Muscle layer of duodenum (tissue), 2 donors: ENCODE measurements at regions not wholly inside any gene's neighbourhood (a gene's known extent, or its start where the extent isn't known, plus 50 kb on each side); places are given as distances from the start of the nearest gene placed in this dataset.

Experiments used
- H3K27ac ChIP-seq: one replicate; pipeline ENCODE4 v1.7.0; 2013; ENCODE audit warnings: mild to moderate bottlenecking, low read length
- H3K27me3 ChIP-seq: one replicate; pipeline ENCODE4 v1.7.0; 2013; ENCODE audit warnings: low read depth, mild to moderate bottlenecking, control low read depth, low read length
- H3K36me3 ChIP-seq, 2 donors: one replicate each; pipeline ENCODE4 v1.7.0; 2013; ENCODE audit warnings: low read length in 2 of 2, control low read depth in 1 of 2, mild to moderate bottlenecking in 1 of 2; ENCODE audit not compliant: insufficient read depth in 2 of 2, control insufficient read depth in 1 of 2
- H3K4me1 ChIP-seq, 2 donors: one replicate each; pipeline ENCODE4 v1.7.0; 2013; ENCODE audit warnings: low read length in 2 of 2, mild to moderate bottlenecking in 2 of 2, control low read depth in 1 of 2, moderate library complexity in 1 of 2; ENCODE audit not compliant: insufficient read depth in 2 of 2, control insufficient read depth in 1 of 2
- H3K4me3 ChIP-seq, 2 donors: one replicate each; pipeline ENCODE4 v1.7.0; 2013; ENCODE audit warnings: low read length in 2 of 2, low read depth in 1 of 2, mild to moderate bottlenecking in 1 of 2
- H3K9me3 ChIP-seq, 2 donors: one replicate each; pipeline ENCODE4 v1.7.0; 2013; ENCODE audit warnings: low read length in 2 of 2, control low read depth in 1 of 2, mild to moderate bottlenecking in 1 of 2; ENCODE audit not compliant: control insufficient read depth in 1 of 2
- donor health status: healthy.

DNA sequence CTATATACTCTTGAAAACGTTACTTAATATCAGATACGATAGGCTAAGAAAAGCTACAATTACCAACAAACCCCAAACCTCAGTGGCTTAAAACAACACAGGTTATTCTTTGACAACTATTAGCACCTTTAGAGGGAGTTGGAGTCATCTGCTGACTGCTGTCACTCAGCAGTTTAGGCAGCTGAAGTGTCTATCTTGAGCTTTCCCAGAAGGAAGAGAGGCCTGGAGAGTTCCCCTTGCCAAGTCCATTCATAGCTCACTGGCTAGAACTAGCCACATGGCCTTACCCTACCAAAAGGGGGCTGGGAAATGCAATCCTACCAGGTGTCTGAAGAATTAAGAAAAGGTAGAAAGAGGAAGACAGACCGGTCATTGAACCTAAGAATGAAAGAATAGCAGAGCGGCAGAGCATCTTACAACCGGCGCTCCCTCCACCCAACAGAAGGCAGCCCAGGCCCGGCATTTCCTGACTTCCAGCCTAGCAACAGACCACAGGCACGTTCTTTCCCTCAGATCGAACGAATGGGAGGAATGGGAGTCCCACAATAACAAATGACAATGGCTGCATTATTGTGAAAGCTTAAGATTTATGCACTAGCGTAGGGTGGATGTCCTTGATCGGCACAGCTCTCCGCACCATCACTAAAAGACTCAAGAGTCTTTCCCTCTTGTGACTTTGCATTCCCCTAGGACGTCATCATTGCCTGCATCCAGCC lies 211.2 kb upstream of the CTAGE1 start:
- Histone ChIP-seq H3K4me1 (no peaks in the 10 kb centered on the region), H3K36me3 (no peaks in the 10 kb centered on the region), H3K27ac (no peak overlapping the region), H3K9me3 (peaks cover 0 to 2% of the 10 kb centered on the region in 2 donors), H3K4me3 (no peak overlapping the region), H3K27me3 (no peaks in the 10 kb centered on the region)

DNA sequence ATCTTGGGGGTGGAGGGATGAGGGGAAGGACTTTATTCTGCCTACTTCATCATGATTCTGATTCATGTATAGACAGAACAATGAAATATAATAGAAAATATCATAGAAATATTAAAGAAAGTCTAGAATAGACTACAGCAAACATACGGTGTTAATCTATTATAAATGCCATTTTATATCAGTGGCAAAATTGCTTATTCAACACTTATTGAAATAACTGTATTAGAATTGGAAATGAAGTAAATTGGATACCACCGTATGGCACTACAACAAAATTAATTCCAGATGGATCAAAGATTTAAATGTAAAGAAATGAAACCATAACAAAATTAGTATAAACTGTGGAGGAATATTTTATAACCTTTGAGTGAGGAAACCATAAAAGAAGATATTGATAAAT lies 213.3 kb upstream of the CTAGE1 start:
- no peak overlapping the region for H3K27ac ChIP-seq
- no peak overlapping the region for H3K4me3 ChIP-seq
- H3K36me3 ChIP-seq: no peaks in the 10 kb centered on the region
- no peaks in the 10 kb centered on the region for H3K27me3 ChIP-seq
- peaks cover 0 to 2% of the 10 kb centered on the region in 2 donors for H3K9me3 ChIP-seq
- H3K4me1 ChIP-seq: no peaks in the 10 kb centered on the region

DNA sequence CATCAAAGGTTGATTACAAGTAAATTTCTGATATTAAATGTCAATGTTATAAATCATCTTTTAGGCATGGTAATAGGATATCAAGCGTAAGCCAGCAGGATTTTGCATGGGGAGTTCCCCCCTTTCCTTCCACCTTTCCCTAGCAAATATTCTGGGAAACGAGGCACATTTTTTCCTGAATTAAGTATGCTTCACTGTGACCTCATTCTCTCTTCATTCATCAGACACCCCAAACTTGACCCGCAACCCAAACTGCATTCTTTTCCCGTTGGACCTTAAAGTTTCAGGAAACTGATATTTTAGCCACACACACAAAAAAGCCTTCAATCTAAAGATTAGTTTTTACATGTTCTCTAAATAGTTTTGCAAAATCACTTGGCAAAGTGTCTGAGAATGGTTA lies 214.5 kb upstream of the CTAGE1 start:
- Histone ChIP-seq H3K4me1 (no peaks in the 10 kb centered on the region), H3K27ac (no peak overlapping the region), H3K9me3 (peaks cover 0 to 2% of the 10 kb centered on the region in 2 donors), H3K4me3 (no peak overlapping the region), H3K36me3 (no peaks in the 10 kb centered on the region), H3K27me3 (no peaks in the 10 kb centered on the region)

DNA sequence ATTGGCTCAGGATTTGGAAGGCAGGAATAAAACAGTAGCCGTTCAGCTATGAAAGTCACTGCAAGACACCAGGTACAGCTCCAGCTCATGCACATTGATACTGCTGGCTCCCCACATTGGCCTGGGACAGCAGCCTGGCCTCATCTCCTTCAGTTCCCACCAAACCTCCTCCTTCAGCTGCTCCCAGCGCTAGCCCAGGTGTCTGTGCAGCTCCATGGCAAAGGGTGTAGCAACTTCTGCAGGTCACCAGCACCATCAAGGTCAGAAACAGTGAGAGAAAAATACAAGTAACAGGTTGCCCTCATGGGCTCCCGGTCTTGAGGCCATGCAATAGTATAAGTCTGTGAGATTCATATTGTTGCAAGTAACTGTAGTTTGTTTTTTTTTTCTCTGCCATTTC lies 216.7 kb upstream of the CTAGE1 start:
- no peaks in the 10 kb centered on the region for H3K36me3 ChIP-seq
- H3K9me3 ChIP-seq: peaks cover 0 to 2% of the 10 kb centered on the region in 2 donors
- H3K4me3 ChIP-seq: no peak overlapping the region
- no peaks in the 10 kb centered on the region for H3K27me3 ChIP-seq
- no peak overlapping the region for H3K27ac ChIP-seq
- no peaks in the 10 kb centered on the region for H3K4me1 ChIP-seq

DNA sequence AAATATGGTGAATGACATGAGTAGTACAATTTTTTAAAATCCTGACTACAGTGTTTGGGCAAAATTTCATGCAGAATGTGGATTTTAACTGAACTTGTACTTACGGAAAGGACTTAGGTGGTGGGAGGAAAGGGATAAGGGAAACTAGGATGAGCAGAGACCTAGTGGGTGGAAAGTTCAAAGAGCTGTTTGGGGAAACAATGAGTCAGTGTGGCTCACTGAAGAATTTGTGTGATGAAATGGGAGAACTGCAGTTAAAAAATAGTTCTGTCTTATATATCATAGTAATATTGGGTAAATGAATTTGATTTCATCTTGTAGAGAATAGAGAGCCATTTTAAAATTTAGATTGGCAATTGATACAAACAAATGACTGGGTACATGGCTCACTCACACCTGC lies 220.1 kb upstream of the CTAGE1 start:
- H3K36me3 ChIP-seq: no peaks in the 10 kb centered on the region
- H3K4me3 ChIP-seq: no peak overlapping the region
- no peaks in the 10 kb centered on the region for H3K27me3 ChIP-seq
- H3K27ac ChIP-seq: no peak overlapping the region
- no peaks in the 10 kb centered on the region for H3K4me1 ChIP-seq
- H3K9me3 ChIP-seq: no peaks in the 10 kb centered on the region

DNA sequence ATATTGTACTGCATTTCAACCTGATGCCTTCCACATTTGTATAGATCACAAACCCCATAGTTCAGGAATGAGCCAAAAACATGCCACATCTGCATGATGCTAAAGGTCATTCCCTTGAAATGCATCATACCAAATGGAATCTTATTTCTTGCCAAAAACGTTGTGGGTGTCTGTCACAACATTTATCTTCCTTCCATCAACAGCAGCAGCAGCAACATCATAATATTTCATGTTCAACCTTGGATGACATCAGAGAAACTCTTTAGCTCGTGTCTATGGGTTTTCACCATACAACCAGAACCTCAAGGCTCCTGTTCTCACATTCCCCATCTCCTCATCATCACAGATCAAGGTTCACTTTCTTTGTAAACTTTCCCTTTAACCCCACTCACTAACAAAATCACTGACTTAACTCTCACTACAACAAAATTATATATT lies 221.3 kb upstream of the CTAGE1 start:
- no peaks in the 10 kb centered on the region for H3K4me1 ChIP-seq
- H3K36me3 ChIP-seq: no peaks in the 10 kb centered on the region
- H3K9me3 ChIP-seq: no peaks in the 10 kb centered on the region
- no peaks in the 10 kb centered on the region for H3K27me3 ChIP-seq
- no peak overlapping the region for H3K27ac ChIP-seq
- H3K4me3 ChIP-seq: no peak overlapping the region

DNA sequence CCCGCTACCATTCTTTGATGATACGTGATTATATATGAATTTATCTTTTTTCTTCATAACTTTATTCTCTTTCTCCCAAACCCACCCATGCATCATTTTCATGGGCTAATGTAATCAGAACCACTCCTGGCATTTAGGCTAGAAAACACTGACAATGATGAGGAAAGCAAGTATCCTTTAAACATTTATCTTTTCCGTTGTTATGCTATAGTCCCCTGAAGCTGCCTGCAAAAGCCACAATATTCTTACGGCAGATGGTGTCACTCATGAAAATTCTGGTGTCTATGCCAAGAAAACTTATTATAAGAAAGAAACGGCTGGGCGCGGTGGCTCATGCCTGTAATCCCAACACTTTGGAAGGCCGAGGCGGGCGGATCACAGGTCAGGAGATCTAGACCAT lies 221.8 kb upstream of the CTAGE1 start:
- no peaks in the 10 kb centered on the region for H3K27me3 ChIP-seq
- H3K27ac ChIP-seq: no peak overlapping the region
- no peak overlapping the region for H3K4me3 ChIP-seq

DNA sequence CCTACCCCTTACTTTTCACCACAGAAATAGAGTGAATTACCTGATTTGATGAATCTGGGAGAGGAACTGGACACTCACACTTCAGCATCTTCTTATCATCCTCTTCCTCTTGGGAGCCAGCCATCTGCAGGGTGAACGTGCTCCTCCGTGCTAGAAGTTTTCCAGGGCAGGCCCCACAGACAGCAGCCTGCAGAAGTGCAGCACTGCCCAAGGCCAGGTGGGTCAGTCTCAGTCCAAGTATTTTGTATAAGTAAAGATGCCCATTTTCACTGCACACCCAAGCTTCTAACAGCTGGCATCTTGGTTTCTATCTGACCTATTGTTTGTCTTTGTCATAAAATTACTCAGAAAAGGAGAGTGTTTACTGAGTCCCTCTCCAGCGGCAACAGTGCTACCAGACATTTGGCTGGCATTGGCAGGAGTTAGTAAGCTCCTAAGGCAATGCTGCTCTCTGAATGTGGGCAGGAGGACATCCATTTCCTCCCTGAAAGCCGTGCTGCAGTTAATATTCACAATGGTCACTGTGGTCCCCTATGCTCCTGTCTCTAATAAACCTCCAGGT lies 222.6 kb upstream of the CTAGE1 start:
- no peaks in the 10 kb centered on the region for H3K36me3 ChIP-seq
- no peaks in the 10 kb centered on the region for H3K9me3 ChIP-seq
- no peaks in the 10 kb centered on the region for H3K4me1 ChIP-seq
- H3K27me3 ChIP-seq: no peaks in the 10 kb centered on the region
- no peak overlapping the region for H3K27ac ChIP-seq
- H3K4me3 ChIP-seq: no peak overlapping the region

More for the DNA sequence above, 221.8 kb upstream of the CTAGE1 start:
- Histone ChIP-seq H3K4me1 (no peaks in the 10 kb centered on the region), H3K9me3 (no peaks in the 10 kb centered on the region), H3K36me3 (no peaks in the 10 kb centered on the region)

DNA sequence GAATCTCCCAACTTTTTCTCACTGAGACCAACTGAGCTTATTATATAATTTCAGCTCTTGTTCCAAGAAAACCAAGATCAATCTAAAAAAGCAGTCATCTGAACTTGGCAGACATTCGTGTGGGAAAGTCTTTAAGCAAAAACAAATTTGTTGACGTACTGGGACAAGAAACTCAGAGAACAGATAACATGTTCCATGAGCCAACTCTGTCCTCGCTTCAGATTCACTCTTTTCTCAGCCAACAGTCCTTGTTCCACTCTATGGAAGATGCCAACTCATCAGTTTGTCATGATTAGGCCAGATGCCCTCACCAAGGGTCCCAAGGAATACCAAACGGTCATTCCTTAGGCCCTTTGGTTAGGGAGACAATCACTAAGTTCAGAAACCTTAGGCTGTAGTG lies 224.2 kb upstream of the CTAGE1 start:
- Histone ChIP-seq H3K4me3 (no peak overlapping the region), H3K9me3 (no peaks in the 10 kb centered on the region), H3K27ac (no peak overlapping the region), H3K4me1 (no peaks in the 10 kb centered on the region), H3K27me3 (no peaks in the 10 kb centered on the region), H3K36me3 (no peaks in the 10 kb centered on the region)

DNA sequence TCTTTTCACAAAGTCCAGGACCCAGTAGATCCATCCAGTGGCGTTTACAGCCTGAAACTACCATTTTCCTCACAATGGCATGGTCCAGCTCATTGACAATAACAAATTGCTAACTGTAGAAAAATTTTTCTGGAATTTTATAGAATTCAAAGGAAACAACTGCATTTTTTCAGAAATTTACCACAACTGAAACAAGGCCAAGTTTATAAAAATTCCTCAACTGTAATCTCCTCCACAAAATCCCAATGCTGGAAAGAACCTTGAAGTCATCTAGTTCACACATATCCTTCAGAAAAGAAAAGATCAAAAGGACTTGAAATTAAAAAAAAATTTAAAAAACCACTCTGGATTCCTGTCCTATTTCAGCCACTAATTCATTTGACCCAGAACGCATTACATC lies 226.0 kb upstream of the CTAGE1 start:
- no peaks in the 10 kb centered on the region for H3K36me3 ChIP-seq
- no peaks in the 10 kb centered on the region for H3K27me3 ChIP-seq
- H3K4me3 ChIP-seq: no peak overlapping the region
- H3K9me3 ChIP-seq: no peaks in the 10 kb centered on the region
- no peaks in the 10 kb centered on the region for H3K4me1 ChIP-seq
- no peak overlapping the region for H3K27ac ChIP-seq

DNA sequence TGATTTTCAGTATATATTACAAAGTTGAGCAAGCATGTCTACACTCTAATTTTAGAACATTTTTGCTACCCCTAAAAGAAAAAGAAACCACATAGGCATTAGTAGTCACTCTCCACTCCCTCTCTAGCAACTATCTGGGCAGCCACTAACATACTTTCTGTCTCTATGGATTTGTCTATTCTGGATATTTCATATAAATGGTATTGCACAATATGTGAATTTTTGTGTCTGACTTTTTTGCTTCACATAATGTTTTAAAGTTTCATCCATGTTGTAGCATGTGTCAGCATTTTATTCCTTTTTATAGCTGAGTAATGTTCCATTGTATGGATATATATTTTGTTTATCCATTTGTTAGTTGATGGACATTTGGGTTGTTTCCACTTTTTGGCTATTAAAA lies 232.5 kb upstream of the CTAGE1 start:
- H3K27me3 ChIP-seq: no peaks in the 10 kb centered on the region
- H3K4me1 ChIP-seq: no peaks in the 10 kb centered on the region
- H3K27ac ChIP-seq: no peak overlapping the region
- no peaks in the 10 kb centered on the region for H3K9me3 ChIP-seq
- no peaks in the 10 kb centered on the region for H3K36me3 ChIP-seq
- no peak overlapping the region for H3K4me3 ChIP-seq

DNA sequence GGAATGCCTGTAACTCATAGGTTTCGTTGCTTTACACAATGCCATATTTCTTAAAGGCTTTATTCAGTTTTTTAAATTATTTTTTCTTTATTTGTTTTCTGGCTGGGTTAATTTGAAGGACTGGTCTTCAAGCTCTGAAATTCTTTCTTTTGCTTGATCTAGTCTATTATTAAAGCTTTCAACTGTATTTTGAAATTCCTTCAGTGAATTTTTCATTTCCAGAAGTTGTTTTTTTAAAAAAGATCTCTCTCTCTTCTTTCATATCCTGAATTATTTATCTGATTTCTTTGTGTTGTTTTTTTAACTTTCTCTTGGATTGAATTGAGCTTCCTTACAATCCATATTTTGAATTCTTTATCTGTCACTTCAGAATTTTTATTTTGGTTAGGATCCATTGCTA lies 239.9 kb upstream of the CTAGE1 start:
- Histone ChIP-seq H3K36me3 (no peaks in the 10 kb centered on the region), H3K27ac (no peak overlapping the region), H3K27me3 (no peaks in the 10 kb centered on the region), H3K4me3 (no peak overlapping the region), H3K4me1 (no peaks in the 10 kb centered on the region), H3K9me3 (peaks cover 6 to 15% of the 10 kb centered on the region in 2 donors)
